ENCODE measurements at regions not wholly inside any gene's neighbourhood (a gene's known extent, or its start where the extent isn't known, plus 50 kb on each side); places are given as distances from the start of the nearest gene placed in this dataset.

DNA sequence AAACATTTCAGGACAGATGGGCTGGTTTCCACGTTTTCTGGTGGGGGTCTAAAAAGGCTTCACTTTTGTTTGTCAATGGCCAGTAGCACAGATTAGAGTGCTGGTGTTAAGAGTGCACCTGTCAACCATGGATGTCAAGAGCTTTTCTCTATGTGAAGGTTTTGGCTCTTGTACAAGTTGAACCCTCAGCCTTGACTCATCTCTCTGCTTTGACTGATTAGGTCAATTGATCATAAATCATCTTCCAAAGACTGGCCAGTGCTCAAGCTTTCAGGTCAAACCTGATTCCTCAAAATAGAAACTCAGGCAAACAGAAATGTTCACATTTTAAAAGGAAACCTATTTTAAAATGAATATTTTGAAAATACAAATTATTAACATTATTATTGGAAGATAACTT, 59.6 kb upstream of the SP4 start:
- no peak for DNase-seq (ENCODE audit: low read depth)

DNA sequence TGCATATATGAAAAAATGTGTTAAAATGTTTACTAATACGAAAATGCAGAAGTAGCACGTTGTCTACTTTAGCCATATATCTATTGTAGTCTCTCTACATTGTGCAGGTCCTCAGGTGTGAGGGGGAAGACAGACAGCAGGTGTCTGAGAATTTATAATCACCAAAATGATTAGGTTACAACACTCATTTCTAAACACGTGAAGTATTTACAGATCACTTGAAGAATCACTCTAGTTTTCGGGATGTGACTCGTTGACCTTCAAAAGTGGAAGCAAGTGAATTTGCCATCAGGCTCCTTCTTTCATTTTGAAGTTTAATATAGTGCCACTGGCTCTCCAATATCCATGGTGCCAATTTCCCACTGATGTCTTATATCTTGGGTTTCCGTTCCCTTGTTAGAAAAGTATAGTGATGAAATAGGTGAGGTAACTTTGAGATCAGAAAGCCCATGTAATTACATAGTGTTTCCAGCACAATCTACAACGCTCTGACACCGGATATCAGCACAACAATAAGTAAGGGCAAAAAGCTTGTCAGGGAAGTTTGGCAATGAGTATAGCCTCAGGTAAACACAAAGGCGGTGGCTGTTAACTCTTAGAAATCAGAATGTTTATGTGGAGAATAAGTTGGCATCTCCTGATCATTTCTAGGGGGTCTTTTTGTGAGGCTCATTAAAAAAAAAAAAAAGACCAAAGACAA, 57.5 kb upstream of the SP4 start:
- DNase-seq (ENCODE audit: low read depth) = no peak
- no peak overlapping the region for H3K4me3 ChIP-seq (ENCODE audit: low read depth, low read length)

More for the DNA sequence above, 59.6 kb upstream of the SP4 start:
- no peak overlapping the region for H3K4me3 ChIP-seq (ENCODE audit: low read depth, low read length)

DNA sequence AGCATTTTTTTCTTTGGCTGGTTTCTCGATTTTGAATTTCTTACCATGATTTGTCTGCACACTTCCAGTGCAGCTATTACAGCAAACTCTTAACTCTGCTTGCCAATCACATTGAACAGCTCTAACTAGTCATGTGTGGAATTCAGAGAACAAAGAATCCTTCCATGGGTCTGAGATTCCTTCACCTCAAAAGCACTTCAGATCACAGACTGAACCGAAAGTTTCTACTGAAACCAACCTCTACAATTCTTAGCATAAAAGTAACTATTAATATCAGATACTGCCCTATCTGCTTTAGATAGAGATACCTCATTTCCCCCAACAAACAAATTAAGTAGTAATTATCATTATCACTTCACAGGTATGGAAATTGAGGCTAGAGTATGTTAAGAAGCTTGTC, 56.5 kb upstream of the SP4 start:
- H3K4me3 ChIP-seq (ENCODE audit: low read depth, low read length) = no peak overlapping the region
- no peak for DNase-seq (ENCODE audit: low read depth)

DNA sequence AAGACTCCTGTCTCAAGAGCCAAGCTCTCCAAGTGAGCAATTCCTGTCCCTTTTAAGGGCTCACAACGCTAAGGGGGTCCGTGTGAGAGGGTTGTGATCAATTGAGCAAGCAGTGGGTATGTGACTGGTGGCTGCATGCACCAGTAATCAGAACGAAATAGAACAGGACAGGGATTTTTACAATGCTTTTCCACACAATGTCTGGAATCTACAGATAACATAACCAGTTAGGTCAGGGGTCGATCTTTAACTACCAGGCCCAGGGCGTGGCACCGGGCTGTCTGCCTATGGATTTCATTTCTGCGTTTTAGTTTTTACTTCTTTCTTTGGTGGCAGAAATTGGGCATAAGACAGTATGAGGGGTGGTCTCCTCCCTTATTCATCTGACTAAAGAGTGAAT, 54.9 kb upstream of the SP4 start:
- no peak for DNase-seq (ENCODE audit: low read depth)
- no peak overlapping the region for H3K4me3 ChIP-seq (ENCODE audit: low read depth, low read length)

DNA sequence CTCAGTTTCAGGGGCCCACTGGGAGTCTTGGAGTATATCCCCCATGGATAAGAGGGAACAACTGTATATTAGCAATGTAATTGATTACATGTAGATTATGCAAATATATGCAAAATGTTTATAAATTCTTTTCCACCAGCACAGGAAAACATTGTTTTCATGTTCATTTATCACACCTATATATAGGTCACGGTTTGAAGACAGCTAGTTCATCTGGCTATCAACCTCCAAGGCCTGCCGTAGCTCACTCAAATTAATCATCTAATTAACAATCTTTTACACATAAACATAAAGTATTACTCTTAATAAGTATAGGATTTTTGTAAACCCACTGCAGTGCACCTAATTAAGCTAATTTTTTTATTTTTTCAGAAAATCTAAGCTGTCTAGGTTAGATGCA, 53.7 kb upstream of the SP4 start:
- DNase-seq (ENCODE audit: low read depth) = no peak
- no peak overlapping the region for H3K4me3 ChIP-seq (ENCODE audit: low read depth, low read length)

DNA sequence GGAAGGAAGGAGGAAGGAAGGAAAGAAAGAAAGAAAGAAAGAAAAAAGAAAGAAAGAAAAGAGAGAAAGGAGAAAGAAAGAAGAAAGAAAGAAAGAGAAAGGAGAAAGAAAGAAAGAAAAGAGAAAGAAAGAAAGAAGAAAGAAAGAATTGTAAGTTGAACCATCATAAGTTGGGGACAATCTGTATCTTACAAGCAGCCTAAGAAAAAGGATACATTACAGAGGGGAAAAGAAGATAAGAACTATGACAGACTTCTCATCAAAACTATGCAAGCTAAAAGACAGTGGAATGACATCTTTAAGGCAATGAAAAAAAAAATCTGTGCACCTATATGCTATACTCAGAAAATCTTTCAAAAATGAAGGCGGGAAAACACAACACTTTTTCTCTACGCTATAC, 50.3 kb upstream of the SP4 start:
- no peak for DNase-seq (ENCODE audit: low read depth)
- H3K4me3 ChIP-seq (ENCODE audit: low read depth, low read length) = no peak overlapping the region
